ENCODE measurements at regions not wholly inside any gene's neighbourhood (a gene's known extent, or its start where the extent isn't known, plus 50 kb on each side); places are given as distances from the start of the nearest gene placed in this dataset.

- Mint-ChIP-seq H3K27ac (ENCODE audit: unreplicated experiment) (no peak overlapping the region), H3K4me3 (ENCODE audit: low read depth, unreplicated experiment) (no peak overlapping the region), H3K36me3 (ENCODE audit: insufficient read depth, unreplicated experiment) (no peaks in the 10 kb centered on the region), H3K9me3 (ENCODE audit: low read depth, unreplicated experiment) (no peaks in the 10 kb centered on the region), H3K27me3 (ENCODE audit: unreplicated experiment) (no peaks in the 10 kb centered on the region), H3K4me1 (ENCODE audit: low read depth, unreplicated experiment) (no peaks in the 10 kb centered on the region)
- DNase-seq = no peak
- intact Hi-C loops (cut with micrococcal nuclease; ENCODE audit: unreplicated experiment) = no loop called here
- no TSS peak for BruUV-seq (replicated peaks)
- no peak for TF ChIP-seq CTCF (IDR thresholded peaks at IDR 0.05; ENCODE audit: unreplicated experiment)
- CTCF ChIA-PET = no interaction called here
Measured at GRCh38 chr1:4147509-4147908, 247.4 kb upstream of the C1orf174 start.

DNA sequence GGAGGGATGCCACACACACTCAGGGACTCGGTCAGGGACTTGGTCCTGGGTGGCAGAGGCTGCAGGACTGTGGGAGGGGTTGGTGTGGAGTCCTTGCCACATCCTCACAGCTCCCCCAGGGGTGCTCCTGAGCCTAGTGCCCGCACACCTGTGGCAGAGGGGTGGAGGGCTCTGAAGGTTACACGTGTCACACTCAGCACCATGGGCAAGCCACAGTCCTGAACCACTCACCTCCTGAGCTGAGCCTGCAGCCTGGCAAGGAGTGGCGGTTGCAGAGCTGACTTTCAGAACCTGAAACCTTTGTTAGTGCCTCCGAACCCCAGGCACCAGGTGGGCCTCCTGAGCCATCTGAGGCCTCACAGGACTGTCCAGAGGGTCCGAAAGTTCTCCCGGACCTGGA is 249.2 kb upstream of the C1orf174 start:
- no peak for DNase-seq
- Mint-ChIP-seq H3K9me3 (ENCODE audit: low read depth, unreplicated experiment) (no peaks in the 10 kb centered on the region), H3K4me3 (ENCODE audit: low read depth, unreplicated experiment) (no peak overlapping the region), H3K36me3 (ENCODE audit: insufficient read depth, unreplicated experiment) (no peaks in the 10 kb centered on the region), H3K4me1 (ENCODE audit: low read depth, unreplicated experiment) (no peaks in the 10 kb centered on the region), H3K27me3 (ENCODE audit: unreplicated experiment) (no peaks in the 10 kb centered on the region), H3K27ac (ENCODE audit: unreplicated experiment) (no peak overlapping the region)
- BruUV-seq (replicated peaks) = no TSS peak
- CTCF ChIA-PET = no interaction called here
- intact Hi-C loops (cut with micrococcal nuclease; ENCODE audit: unreplicated experiment) = no loop called here
- no peak for TF ChIP-seq CTCF (IDR thresholded peaks at IDR 0.05; ENCODE audit: unreplicated experiment)

- no peak overlapping the region for H3K4me3 Mint-ChIP-seq (ENCODE audit: low read depth, unreplicated experiment)
- H3K9me3 Mint-ChIP-seq (ENCODE audit: low read depth, unreplicated experiment) = no peaks in the 10 kb centered on the region
- no peak for DNase-seq
- no peaks in the 10 kb centered on the region for H3K27me3 Mint-ChIP-seq (ENCODE audit: unreplicated experiment)
- intact Hi-C loops (cut with micrococcal nuclease; ENCODE audit: unreplicated experiment) = no loop called here
- H3K4me1 Mint-ChIP-seq (ENCODE audit: low read depth, unreplicated experiment) = no peaks in the 10 kb centered on the region
- H3K27ac Mint-ChIP-seq (ENCODE audit: unreplicated experiment) = no peak overlapping the region
- no peaks in the 10 kb centered on the region for H3K36me3 Mint-ChIP-seq (ENCODE audit: insufficient read depth, unreplicated experiment)
- TF ChIP-seq CTCF (IDR thresholded peaks at IDR 0.05; ENCODE audit: unreplicated experiment) = no peak
- no TSS peak for BruUV-seq (replicated peaks)
- CTCF ChIA-PET = no interaction called here
Measured at GRCh38 chr1:4149831-4150230, 249.8 kb upstream of the C1orf174 start.

GRCh38 chr1:4150262-4150661 is 250.2 kb upstream of the C1orf174 start:
- no peaks in the 10 kb centered on the region for H3K4me1 Mint-ChIP-seq (ENCODE audit: low read depth, unreplicated experiment)
- no TSS peak for BruUV-seq (replicated peaks)
- CTCF ChIA-PET = no interaction called here
- H3K36me3 Mint-ChIP-seq (ENCODE audit: insufficient read depth, unreplicated experiment) = no peaks in the 10 kb centered on the region
- DNase-seq = no peak
- H3K4me3 Mint-ChIP-seq (ENCODE audit: low read depth, unreplicated experiment) = no peak overlapping the region
- no peaks in the 10 kb centered on the region for H3K9me3 Mint-ChIP-seq (ENCODE audit: low read depth, unreplicated experiment)
- intact Hi-C loops (cut with micrococcal nuclease; ENCODE audit: unreplicated experiment) = no loop called here
- H3K27me3 Mint-ChIP-seq (ENCODE audit: unreplicated experiment) = no peaks in the 10 kb centered on the region
- TF ChIP-seq CTCF (IDR thresholded peaks at IDR 0.05; ENCODE audit: unreplicated experiment) = no peak
- H3K27ac Mint-ChIP-seq (ENCODE audit: unreplicated experiment) = no peak overlapping the region

DNA sequence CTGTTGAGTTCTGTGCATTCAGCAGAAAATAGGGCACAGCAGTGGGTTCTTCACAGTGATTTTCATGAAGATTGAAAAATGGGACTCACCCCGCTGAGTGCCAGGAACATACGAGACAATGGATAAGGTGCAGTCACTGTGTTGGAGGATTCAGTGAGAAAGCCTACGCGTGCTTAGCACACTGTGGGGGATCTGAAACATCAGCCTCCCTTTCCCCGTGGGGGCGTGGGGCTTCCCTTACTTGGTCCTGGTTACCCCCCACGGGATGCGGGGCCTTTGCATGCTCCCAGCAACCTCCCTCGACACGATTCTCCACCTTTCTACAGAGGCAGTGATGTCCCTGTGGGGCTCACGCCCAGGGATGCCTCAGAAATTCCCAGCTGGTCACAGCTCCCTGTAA is 252.2 kb upstream of the C1orf174 start:
- Mint-ChIP-seq H3K27ac (ENCODE audit: unreplicated experiment) (no peak overlapping the region), H3K36me3 (ENCODE audit: insufficient read depth, unreplicated experiment) (no peaks in the 10 kb centered on the region), H3K4me3 (ENCODE audit: low read depth, unreplicated experiment) (no peak overlapping the region), H3K9me3 (ENCODE audit: low read depth, unreplicated experiment) (no peaks in the 10 kb centered on the region), H3K27me3 (ENCODE audit: unreplicated experiment) (no peaks in the 10 kb centered on the region), H3K4me1 (ENCODE audit: low read depth, unreplicated experiment) (no peaks in the 10 kb centered on the region)
- BruUV-seq (replicated peaks) = no TSS peak
- CTCF ChIA-PET = interaction anchor here (0.7 kb wide), 1 partner anchor 146 kb away, joined by 3 read pairs; no protein-coding TSS in a partner anchor
- intact Hi-C loops (cut with micrococcal nuclease; ENCODE audit: unreplicated experiment) = no loop called here
- no peak for TF ChIP-seq CTCF (IDR thresholded peaks at IDR 0.05; ENCODE audit: unreplicated experiment)
- no peak for DNase-seq
